H1 (cell line): ENCODE measurements at regions not wholly inside any gene's neighbourhood (a gene's known extent, or its start where the extent isn't known, plus 50 kb on each side); places are given as distances from the start of the nearest gene placed in this dataset.
A peak's percentile ranks its signal among the peaks of the same experiment; 100 is the strongest.

Source experiments
- CTCF ChIA-PET: fragments of 300-600 bp; sonication (Branson Sonifier 250); formaldehyde crosslinking; loops from one replicate; lab custom pipeline; 2021; ENCODE audit not compliant: partially characterized antibody; lab: Charles Lee
- POLR2A ChIA-PET: fragments of 300-600 bp; sonication (Branson Sonifier 250); formaldehyde crosslinking; loops from one replicate; lab custom pipeline; 2021; ENCODE audit warnings: inconsistent platforms; ENCODE audit not compliant: partially characterized antibody; lab: Charles Lee
- DNase-seq, 2 experiments: peaks; one replicate each; pipeline versions ENCODE4 v3.0.0 to v3.0.0-alpha.2; 2010 to 2022; ENCODE audit warnings: low spot score in 2 of 2, low read depth in 1 of 2, mixed read lengths in 1 of 2
- FAIRE-seq: peaks from 2 replicates; lab custom pipeline; 2011; peaks lifted over from hg19 to GRCh38; lab: Jason Lieb, UNC
- H2AFZ ChIP-seq: 2 replicates; pipeline ENCODE4 v1.8.1; 2012; ENCODE audit warnings: low read length, inconsistent platforms
- H2AK5ac ChIP-seq: 2 replicates; pipeline ENCODE4 v1.6.1; 2013; ENCODE audit warnings: low read depth, low read length
- H2BK120ac ChIP-seq: replicated peaks from 2 replicates; pipeline ENCODE3; 2013; ENCODE audit warnings: low read depth, low read length, inconsistent platforms
- H2BK12ac ChIP-seq: 2 replicates; pipeline ENCODE4 v1.6.1; 2013; ENCODE audit warnings: low read depth, low read length
- H2BK15ac ChIP-seq: 2 replicates; pipeline ENCODE4 v1.6.1; 2013; ENCODE audit warnings: low read length
- H2BK20ac ChIP-seq: 2 replicates; pipeline ENCODE4 v1.6.1; 2013; ENCODE audit warnings: low read length
- H2BK5ac ChIP-seq: 2 replicates; pipeline ENCODE4 v1.6.1; 2013; ENCODE audit warnings: low read depth, low read length
- H3K14ac ChIP-seq: 2 replicates; pipeline ENCODE4 v1.6.1; 2013; ENCODE audit warnings: inconsistent platforms; ENCODE audit not compliant: insufficient read length
- H3K18ac ChIP-seq: 2 replicates; pipeline ENCODE4 v1.6.1; 2013; ENCODE audit warnings: low read length; ENCODE audit errors: extremely low read depth
- H3K23ac ChIP-seq: 2 replicates; pipeline ENCODE4 v1.6.1; 2013; ENCODE audit warnings: inconsistent platforms; ENCODE audit not compliant: insufficient read length
- H3K23me2 ChIP-seq: 2 replicates; pipeline ENCODE4 v1.6.1; 2013; ENCODE audit warnings: low read depth, low read length
- H3K27ac ChIP-seq: 2 replicates; pipeline ENCODE4 v1.6.1; 2011; ENCODE audit warnings: low read depth, low read length, inconsistent platforms
- H3K27me3 ChIP-seq, 4 experiments: replicated peaks in 1 of 4; 1 replicate in 1 of 4; 2 replicates in 3 of 4; pipeline versions ENCODE4 v1.6.1 to v1.8.1; 2011 to 2013; ENCODE audit warnings: low read length in 3 of 4, mild to moderate bottlenecking in 3 of 4, inconsistent platforms in 2 of 4, mixed read lengths in 2 of 4, moderate library complexity in 1 of 4; ENCODE audit not compliant: control insufficient read depth in 3 of 4, insufficient read depth in 3 of 4; ENCODE audit errors: extremely low read depth in 1 of 4
- H3K36me3 ChIP-seq, 4 experiments: 2 replicates each; pipeline versions ENCODE4 v1.6.1 to v1.8.1; 2011 to 2013; ENCODE audit warnings: mild to moderate bottlenecking in 4 of 4, low read length in 3 of 4, moderate library complexity in 2 of 4, control low read depth in 1 of 4, inconsistent platforms in 1 of 4; ENCODE audit not compliant: insufficient read depth in 4 of 4, control insufficient read depth in 2 of 4
- H3K4ac ChIP-seq: replicated peaks from 2 replicates; pipeline ENCODE3; 2013; ENCODE audit warnings: low read length, low read depth, mixed read lengths, inconsistent platforms; ENCODE audit not compliant: insufficient read length
- H3K4me1 ChIP-seq, 4 experiments: replicated peaks in 1 of 4; 1 replicate in 1 of 4; 2 replicates in 3 of 4; pipeline versions ENCODE4 v1.6.1 to v1.8.1; 2011 to 2013; ENCODE audit warnings: low read length in 3 of 4, inconsistent platforms in 2 of 4, mixed read lengths in 1 of 4; ENCODE audit not compliant: insufficient read depth in 4 of 4, control insufficient read depth in 3 of 4
- H3K4me2 ChIP-seq, 2 experiments: 2 replicates each; pipeline versions ENCODE4 v1.6.1 to v1.8.1; 2011 to 2013; ENCODE audit warnings: low read depth in 2 of 2, low read length in 2 of 2, control low read depth in 1 of 2, inconsistent platforms in 1 of 2, mild to moderate bottlenecking in 1 of 2; ENCODE audit not compliant: insufficient read depth in 1 of 2
- H3K4me3 ChIP-seq, 4 experiments: fragments of 200-600, 300-600 bp in 1 of 4; sonication (generic), shearing (Covaris generic), sonication (Bioruptor Twin) in 1 of 4; 2 replicates each; pipeline versions ENCODE4 v1.5.1 to v1.8.1; 2011 to 2016; ENCODE audit warnings: low read length in 4 of 4, low read depth in 3 of 4, control low read depth in 2 of 4, inconsistent platforms in 2 of 4, mild to moderate bottlenecking in 2 of 4, mixed read lengths in 1 of 4, moderate library complexity in 1 of 4; ENCODE audit not compliant: insufficient read depth in 2 of 4; ENCODE audit errors: extremely low read depth in 1 of 4
- H3K56ac ChIP-seq: replicated peaks from 2 replicates; pipeline ENCODE3; 2013; ENCODE audit warnings: low read depth, mild to moderate bottlenecking, mixed read lengths, low read length, inconsistent platforms; ENCODE audit not compliant: insufficient read length
- H3K79me1 ChIP-seq: 2 replicates; pipeline ENCODE4 v1.6.1; 2013; ENCODE audit warnings: low read depth, low read length, control low read depth
- H3K79me2 ChIP-seq, 2 experiments: 2 replicates each; pipeline versions ENCODE4 v1.6.1 to v1.8.1; 2012 to 2013; ENCODE audit warnings: low read length in 2 of 2, mild to moderate bottlenecking in 2 of 2, inconsistent platforms in 1 of 2; ENCODE audit not compliant: insufficient read depth in 2 of 2, control insufficient read depth in 1 of 2
- H3K9ac ChIP-seq, 4 experiments: replicated peaks in 1 of 4; 1 replicate in 1 of 4; 2 replicates in 3 of 4; pipeline versions ENCODE4 v1.6.1 to v1.8.1; 2011 to 2013; ENCODE audit warnings: low read depth in 3 of 4, low read length in 3 of 4, control low read depth in 2 of 4, mild to moderate bottlenecking in 2 of 4, moderate library complexity in 2 of 4, inconsistent platforms in 1 of 4; ENCODE audit errors: extremely low read depth in 1 of 4
- H3K9me3 ChIP-seq, 2 experiments: 2 replicates each; pipeline versions ENCODE4 v1.6.1 to v1.8.1; 2012 to 2013; ENCODE audit warnings: mild to moderate bottlenecking in 2 of 2, moderate library complexity in 2 of 2, control low read depth in 1 of 2, inconsistent platforms in 1 of 2, low read depth in 1 of 2, low read length in 1 of 2, mixed read lengths in 1 of 2; ENCODE audit not compliant: insufficient read depth in 2 of 2
- H4K20me1 ChIP-seq, 2 experiments: replicated peaks in 1 of 2; 2 replicates each; pipeline versions ENCODE3 to v1.8.1; 2011 to 2013; ENCODE audit warnings: inconsistent platforms in 2 of 2, low read length in 2 of 2, mild to moderate bottlenecking in 1 of 2; ENCODE audit not compliant: insufficient read depth in 2 of 2, control insufficient read depth in 1 of 2
- H4K5ac ChIP-seq: 2 replicates; pipeline ENCODE4 v1.6.1; 2013; ENCODE audit warnings: low read length, low read depth, mixed read lengths, inconsistent platforms; ENCODE audit not compliant: insufficient read length
- H4K8ac ChIP-seq: 2 replicates; pipeline ENCODE4 v1.8.0; 2013; ENCODE audit warnings: mild to moderate bottlenecking, moderate library complexity, low read length, inconsistent platforms; ENCODE audit not compliant: insufficient read depth; ENCODE audit errors: extremely low read depth
- H4K91ac ChIP-seq: replicated peaks from 2 replicates; pipeline ENCODE3; 2013; ENCODE audit warnings: low read length, mixed read lengths, inconsistent platforms; ENCODE audit not compliant: insufficient read length
- CEBPB ChIP-seq: IDR thresholded peaks from 2 replicates; pipeline ENCODE4 v1.6.1; 2012; ENCODE audit warnings: low read depth, low read length
- GTF2F1 ChIP-seq: IDR thresholded peaks from 2 replicates; pipeline ENCODE4 v1.6.1; 2012; ENCODE audit warnings: low read depth, low read length, improper control_type of control experiment, borderline replicate concordance
- KDM1A ChIP-seq: fragments of 200-600, 300-600 bp; sonication (generic); IDR thresholded peaks from 2 replicates; pipeline ENCODE4 v1.7.1; 2016; ENCODE audit warnings: mild to moderate bottlenecking, low read length, borderline replicate concordance
- RBBP5 ChIP-seq: IDR thresholded peaks from 2 replicates; pipeline ENCODE4 v1.7.1; 2012; ENCODE audit warnings: low read depth, mild to moderate bottlenecking, inconsistent platforms, low read length, moderate library complexity, borderline replicate concordance
- SP1 ChIP-seq: IDR thresholded peaks from 2 replicates; pipeline ENCODE4 v1.6.1; 2011; ENCODE audit warnings: low read depth, low read length
- SUZ12 ChIP-seq: fragments of 200-600 bp; sonication (generic); IDR thresholded peaks from 2 replicates; pipeline ENCODE4 v1.6.1; 2012; ENCODE audit warnings: mild to moderate bottlenecking, inconsistent platforms, low read length, moderate library complexity, mixed read lengths
- TAF7 ChIP-seq: optimal IDR thresholded peaks from 2 replicates; pipeline ENCODE3; 2011; ENCODE audit warnings: low read depth, mild to moderate bottlenecking, inconsistent platforms, low read length, moderate library complexity, borderline replicate concordance
- WGBS, 2 experiments: shearing (Covaris generic) in 1 of 2; methylation state at CpG; one replicate each; pipeline versions ENCODE4 v1.1.6 to v1.1.7; 2013 to 2015; ENCODE audit warnings: low lambda C conversion rate in 2 of 2, mixed read lengths in 2 of 2, inconsistent platforms in 1 of 2, low coverage in 1 of 2, missing lambda C conversion rate in 1 of 2; ENCODE audit not compliant: insufficient replicate concordance in 2 of 2, insufficient coverage in 1 of 2, insufficient read length in 1 of 2; ENCODE audit errors: extremely low coverage in 1 of 2, missing lambda C conversion rate in 1 of 2; 5-methylcytosine and 5-hydroxymethylcytosine counted together

DNA sequence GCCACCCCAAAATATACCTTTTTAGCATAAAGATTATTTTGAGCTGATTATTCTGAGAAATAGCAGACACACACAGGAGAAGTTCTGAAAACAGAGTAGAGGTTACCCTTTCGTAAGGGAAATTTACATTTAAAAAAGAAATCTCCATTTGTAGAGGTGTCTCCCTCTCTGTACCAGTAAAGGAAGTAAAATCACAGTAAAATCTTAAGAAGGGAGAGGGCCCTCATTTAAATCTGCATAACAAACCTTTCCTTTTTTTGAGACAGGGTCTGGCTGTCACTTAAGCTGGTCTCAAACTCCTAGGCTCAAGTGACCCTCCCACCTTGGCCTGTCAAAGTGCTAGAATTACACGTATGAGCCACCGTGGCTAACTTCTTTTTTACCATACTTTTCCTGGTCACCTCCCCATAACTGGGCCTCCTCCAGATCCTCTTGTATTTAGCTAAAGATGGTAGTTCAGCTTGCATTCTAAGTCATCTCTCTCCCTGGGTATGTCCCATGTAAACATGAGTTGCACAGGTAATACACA is 92.2 kb upstream of the INTU start:
- Histone ChIP-seq H2AFZ (no peak overlapping the region), H3K14ac (no peak overlapping the region), H4K20me1 (no peaks in the 10 kb centered on the region), H3K4me3 (peak overlapping the region in 1 of 4 experiments; percentile 28; a peak in 2 of 8 replicates), H3K9ac (no peak overlapping the region), H3K4me2 (peak overlapping the region; percentile 6 to 17; a peak in 2 of 4 replicates), H4K8ac (no peak overlapping the region), H4K5ac (no peak overlapping the region), H4K91ac (no peak overlapping the region), H3K27ac (no peak overlapping the region), H2BK5ac (no peak overlapping the region; the same call in 1 of the 2 replicates), H3K79me1 (no peaks in the 10 kb centered on the region), H2BK120ac (no peak overlapping the region), H3K9me3 (no peaks in the 10 kb centered on the region; a peak in 2 of 4 replicates), H2BK20ac (no peak overlapping the region), H3K23me2 (no peaks in the 10 kb centered on the region), H3K18ac (no peak overlapping the region), H3K36me3 (no peaks in the 10 kb centered on the region), H2BK15ac (no peak overlapping the region), H3K27me3 (no peaks in the 10 kb centered on the region), H3K56ac (no peak overlapping the region), H2BK12ac (no peak overlapping the region), H3K79me2 (no peaks in the 10 kb centered on the region), H2AK5ac (no peak overlapping the region), H3K4me1 (peaks cover 0 to 11% (median 6%) of the 10 kb centered on the region in 4 experiments; a peak in 4 of 7 replicates), H3K4ac (no peak overlapping the region), H3K23ac (no peak overlapping the region)
- 18% methylated on average over 3 of the region's 3 CpGs; no CpG with 5 or more reads in 1 of the 2 experiments for WGBS, 2 experiments
- ChIA-PET CTCF (interaction anchor here (0.6 to 2.5 kb wide), 7 partner anchors 18 to 191 kb away, joined by 3 to 12 read pairs (median 3); no protein-coding TSS in a partner anchor), POLR2A (interaction anchor here (0.6 kb wide), 1 partner anchor 278 kb away, joined by 4 read pairs; no protein-coding TSS in a partner anchor)
- DNase-seq (no peak), FAIRE-seq (no peak)
- TF ChIP-seq CEBPB (no peak), SP1 (no peak), KDM1A (no peak), RBBP5 (no peak), GTF2F1 (no peak), SUZ12 (no peak), TAF7 (no peak)
